Transverse colon (tissue), 4 donors: ENCODE measurements at regions not wholly inside any gene's neighbourhood (a gene's known extent, or its start where the extent isn't known, plus 50 kb on each side); places are given as distances from the start of the nearest gene placed in this dataset.

ENCODE experiments used
- DNase-seq: peaks from one replicate; pipeline ENCODE4 v3.0.0-alpha.2; 2019
- H3K27ac ChIP-seq, 4 donors: fragments of 200-600 bp; sonication (generic); 2 replicates each; pipeline ENCODE4 v1.5.1; 2016 to 2018; ENCODE audit warnings: inconsistent platforms in 4 of 4
- H3K27me3 ChIP-seq: fragments of 200-600 bp; sonication (generic); 2 replicates; pipeline ENCODE4 v1.5.1; 2017; ENCODE audit warnings: inconsistent platforms
- H3K36me3 ChIP-seq, 4 donors: fragments of 200-600 bp; sonication (generic); 2 replicates each; pipeline ENCODE4 v1.5.1; 2017 to 2019; ENCODE audit warnings: inconsistent platforms in 4 of 4
- H3K4me1 ChIP-seq, 4 donors: fragments of 200-600 bp; sonication (generic); 2 replicates each; pipeline ENCODE4 v1.5.1; 2017 to 2020; ENCODE audit warnings: inconsistent platforms in 4 of 4
- H3K4me3 ChIP-seq, 4 donors: fragments of 200-600 bp; sonication (generic); 1 replicate in 1 of 4; 2 replicates in 3 of 4; pipeline versions ENCODE4 v1.5.1 to v1.6.1; 2017 to 2019; ENCODE audit warnings: inconsistent platforms in 4 of 4
- H3K9me3 ChIP-seq, 2 donors: fragments of 200-600 bp; sonication (generic); 2 replicates each; pipeline ENCODE4 v1.5.1; 2017 to 2019; ENCODE audit warnings: inconsistent platforms in 2 of 2
- CTCF ChIP-seq, 5 experiments: fragments of 200-600 bp in 3 of 5; fragments of 450-650 bp in 2 of 5; sonication (generic) in 3 of 5; IDR thresholded peaks; 1 replicate in 2 of 5; 2 replicates in 3 of 5; pipeline ENCODE4 v1.5.1; 2016 to 2017; ENCODE audit warnings: antibody characterized with exemption in 5 of 5, inconsistent platforms in 3 of 5, mild to moderate bottlenecking in 2 of 5, moderate library complexity in 1 of 5
- EP300 ChIP-seq: sonication (generic); formaldehyde crosslinking; IDR thresholded peaks from one replicate; pipeline ENCODE4 v1.6.1; 2017; ENCODE audit warnings: antibody characterized with exemption, low read depth
- POLR2A ChIP-seq: fragments of 450-650 bp; IDR thresholded peaks from one replicate; pipeline ENCODE4 v1.6.1; 2016; ENCODE audit warnings: antibody characterized with exemption, mild to moderate bottlenecking, moderate library complexity
- POLR2AphosphoS5 ChIP-seq, 3 donors: sonication (generic); formaldehyde crosslinking; IDR thresholded peaks; one replicate each; pipeline ENCODE4 v1.6.1; 2016; ENCODE audit warnings: antibody characterized with exemption in 3 of 3
- WGBS, 2 donors: methylation state at CpG; one replicate each; pipeline ENCODE4 v1.1.5; 2018; ENCODE audit warnings: low coverage in 1 of 2; 5-methylcytosine and 5-hydroxymethylcytosine counted together
- in situ Hi-C, 4 donors: fragments of 200-750 bp; cut with MboI; loops; one replicate each; pipeline versions ENCODE4 v1.15.0 to v1.15.1; 2017; ENCODE audit warnings: low sequenced_read_pairs in 3 of 4, low pct_ligation_motif_present in 1 of 4, low pct_unique_long_range_greater_than_20kb in 1 of 4
- intact Hi-C: fragments of 100-400 bp; cut with DNase I; formaldehyde crosslinking; loops from one replicate; pipeline ENCODE4 v1.15.1; 2023; ENCODE audit warnings: low total_unique reads

DNA sequence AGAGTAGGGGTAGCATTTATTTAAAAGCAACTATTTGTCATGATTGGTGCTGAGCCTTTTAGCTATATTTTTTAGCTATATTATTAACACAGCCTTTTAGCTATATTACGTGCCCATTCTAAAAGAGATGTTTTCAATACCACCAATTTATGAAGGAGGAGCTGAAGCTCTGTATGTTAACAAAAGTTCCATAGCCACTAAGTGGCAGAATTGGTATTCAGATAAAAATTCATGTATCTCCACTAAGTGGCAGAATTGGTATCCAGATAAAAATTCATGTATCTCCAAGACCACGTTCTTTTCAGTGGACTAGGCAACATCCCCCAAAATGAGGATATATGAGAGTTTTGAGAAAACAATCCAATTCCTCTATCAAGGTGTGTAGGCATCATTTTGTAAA lies 268.6 kb downstream of the HGF start:
- H3K36me3 ChIP-seq, result no peaks in the 10 kb centered on the region
- no peak overlapping the region for H3K4me3 ChIP-seq
- TF ChIP-seq EP300, result no peak
- TF ChIP-seq POLR2AphosphoS5 (IDR thresholded peaks at IDR 0.05), result no peak
- no peak for TF ChIP-seq CTCF (IDR thresholded peaks at IDR 0.05)
- TF ChIP-seq POLR2A, result no peak
- DNase-seq, result no peak
- intact Hi-C loops (no loop called here), in situ Hi-C loops (loop anchor here in 2 of 4 donors (10.0 to 25.0 kb wide), 3 partner anchors 111 to 1074 kb away; no protein-coding TSS in a partner anchor)
- no peaks in the 10 kb centered on the region for H3K9me3 ChIP-seq
- no peak overlapping the region for H3K27ac ChIP-seq
- WGBS, 2 donors, result 54 to 65% methylated on average over 2 of the region's 2 CpGs
- H3K27me3 ChIP-seq, result no peaks in the 10 kb centered on the region
- peaks cover 0 to 12% (median 9%) of the 10 kb centered on the region in 4 donors for H3K4me1 ChIP-seq

DNA sequence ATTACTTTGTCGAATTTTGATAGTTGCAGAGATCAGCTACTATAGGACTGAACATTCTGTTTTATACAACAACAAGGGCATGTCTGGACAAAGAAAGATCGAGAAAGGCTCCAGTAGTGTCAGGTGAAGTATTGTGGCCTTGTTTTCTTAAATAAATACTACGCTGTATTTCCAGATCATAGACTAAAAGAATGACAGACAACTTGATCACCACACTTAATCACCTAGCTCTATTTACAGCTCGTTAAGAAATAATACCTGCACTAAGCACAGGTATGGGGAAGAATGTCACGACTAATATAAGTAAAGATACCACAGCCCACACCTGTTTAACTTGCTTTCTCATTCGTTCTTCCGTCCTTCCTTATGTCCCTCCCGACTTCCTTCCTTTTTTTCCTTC lies 269.2 kb downstream of the HGF start:
- Histone ChIP-seq H3K9me3 (no peaks in the 10 kb centered on the region), H3K36me3 (no peaks in the 10 kb centered on the region), H3K4me3 (no peak overlapping the region), H3K27ac (no peak overlapping the region), H3K27me3 (no peaks in the 10 kb centered on the region), H3K4me1 (peaks cover 0 to 12% (median 9%) of the 10 kb centered on the region in 4 donors)
- 80 to 84% methylated on average over 8 of the region's 8 CpGs for WGBS, 2 donors
- intact Hi-C loops, result no loop called here
- in situ Hi-C loops, result loop anchor here in 2 of 4 donors (10.0 to 25.0 kb wide), 3 partner anchors 112 to 1074 kb away; no protein-coding TSS in a partner anchor
- TF ChIP-seq EP300, result no peak
- no peak for DNase-seq

DNA sequence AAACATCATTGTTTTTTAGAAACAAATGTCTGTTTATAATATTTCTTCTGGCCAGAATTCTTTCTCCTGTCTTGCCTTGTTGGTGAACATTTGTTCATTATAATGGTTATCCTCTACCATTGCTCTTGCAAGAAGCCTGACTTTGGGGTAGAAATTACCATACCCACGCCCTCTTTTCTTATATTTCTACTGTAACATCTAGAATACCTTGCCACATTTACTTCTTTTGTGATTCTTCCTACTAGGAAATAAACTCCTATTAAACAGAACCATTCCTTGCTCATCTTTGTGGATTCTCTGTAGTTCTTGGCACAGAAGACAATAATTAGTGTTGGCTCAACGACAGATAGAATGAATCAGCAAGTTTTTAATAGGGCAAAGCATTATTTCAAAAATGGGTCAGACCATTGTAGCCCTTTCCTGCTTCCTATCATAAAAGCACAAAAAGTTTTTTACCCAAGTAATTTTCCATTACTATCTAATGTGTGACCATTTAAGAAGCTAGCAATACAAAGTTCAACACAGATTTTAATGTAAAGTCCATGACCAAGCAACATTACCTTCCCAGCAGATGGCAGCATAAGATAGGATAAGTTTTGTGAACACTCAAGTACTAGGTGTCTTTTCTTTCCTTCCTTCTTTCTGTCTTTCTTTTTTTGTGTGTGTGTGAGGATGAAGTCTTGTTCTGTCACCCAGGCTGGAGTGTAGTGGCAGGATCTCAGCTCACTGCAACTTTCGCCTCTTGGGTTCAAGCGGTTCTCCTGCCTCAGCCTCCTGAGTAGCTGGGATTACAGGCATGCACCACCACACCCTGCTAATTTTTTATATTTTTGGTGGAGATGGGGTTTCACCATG lies 270.4 kb downstream of the HGF start:
- no peak for DNase-seq
- no peaks in the 10 kb centered on the region for H3K36me3 ChIP-seq
- H3K9me3 ChIP-seq, result no peaks in the 10 kb centered on the region
- H3K27ac ChIP-seq, result peak overlapping the region in 2 of 4 donors; percentile 33 to 38
- H3K27me3 ChIP-seq, result no peaks in the 10 kb centered on the region
- WGBS, 2 donors, result 54 to 67% methylated on average over 4 of the region's 4 CpGs
- H3K4me1 ChIP-seq, result peaks cover 0 to 12% (median 9%) of the 10 kb centered on the region in 4 donors
- H3K4me3 ChIP-seq, result no peak overlapping the region
- intact Hi-C loops (no loop called here), in situ Hi-C loops (loop anchor here (10.0 to 25.0 kb wide), 6 partner anchors 113 to 1088 kb away; no protein-coding TSS in a partner anchor)
- TF ChIP-seq POLR2A, result no peak
- TF ChIP-seq CTCF (IDR thresholded peaks at IDR 0.05), result peak; percentile 49 to 67 (median 57)

DNA sequence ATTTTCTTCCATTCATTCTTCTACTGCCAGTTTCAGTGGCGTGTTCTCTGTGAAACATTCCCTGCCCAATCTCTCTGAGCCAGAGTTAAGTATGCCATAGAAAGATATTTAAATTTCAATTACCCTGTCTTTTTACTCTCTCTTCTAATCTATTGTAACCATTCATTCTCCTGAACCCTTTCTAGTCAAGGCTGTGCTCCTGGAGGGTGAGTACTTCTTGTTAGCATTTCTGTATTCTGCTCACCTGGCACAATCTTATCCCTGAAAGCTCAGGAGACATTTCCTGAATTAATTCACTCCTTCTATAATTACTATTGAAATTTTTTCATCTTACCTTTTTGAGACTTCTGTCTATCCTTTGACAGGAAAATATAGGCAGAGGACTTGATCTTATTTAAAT lies 271.7 kb downstream of the HGF start:
- Histone ChIP-seq H3K4me3 (no peak overlapping the region), H3K27ac (no peak overlapping the region), H3K36me3 (no peaks in the 10 kb centered on the region), H3K27me3 (no peaks in the 10 kb centered on the region), H3K4me1 (peaks cover 0 to 12% (median 9%) of the 10 kb centered on the region in 4 donors), H3K9me3 (no peaks in the 10 kb centered on the region)
- in situ Hi-C loops (loop anchor here (25.0 kb wide), 3 partner anchors 514 to 1089 kb away; no protein-coding TSS in a partner anchor), intact Hi-C loops (no loop called here)
- TF ChIP-seq CTCF (IDR thresholded peaks at IDR 0.05) (no peak), POLR2A (no peak), EP300 (no peak), POLR2AphosphoS5 (IDR thresholded peaks at IDR 0.05) (no peak)
- WGBS, 2 donors, result 71 to 79% methylated on average over 1 of the region's 1 CpG
- no peak for DNase-seq
